Mucosa of descending colon (tissue), 3 donors: ENCODE measurements at regions not wholly inside any gene's neighbourhood (a gene's known extent, or its start where the extent isn't known, plus 50 kb on each side); places are given as distances from the start of the nearest gene placed in this dataset.

Experiments used
- ATAC-seq: fragments of 200-7000 bp; cut with Tn5 transposase; one replicate; pipeline ENCODE4 v1.9.1; 2020; ENCODE audit warnings: mild to moderate bottlenecking, moderate library complexity
- DNase-seq, 3 donors: peaks; one replicate each; pipeline ENCODE4 v3.0.0-alpha.2; 2020
- H3K36me3 ChIP-seq: fragments of 200-600 bp; one replicate; pipeline ENCODE4 v1.8.0; 2021; ENCODE audit warnings: low read depth, mild to moderate bottlenecking
- H3K4me1 ChIP-seq: fragments of 200-600 bp; one replicate; pipeline ENCODE4 v1.8.0; 2021; ENCODE audit warnings: low read depth, mild to moderate bottlenecking
- H3K4me3 ChIP-seq: fragments of 200-600 bp; one replicate; pipeline ENCODE4 v1.8.0; 2021; ENCODE audit warnings: mild to moderate bottlenecking
- H3K9me3 ChIP-seq: fragments of 200-600 bp; one replicate; pipeline ENCODE4 v1.8.0; 2021; ENCODE audit warnings: mild to moderate bottlenecking
- intact Hi-C, 2 donors: fragments of 100-400 bp; cut with DNase I in 1 of 2; cut with micrococcal nuclease in 1 of 2; formaldehyde crosslinking; loops; one replicate each; pipeline versions ENCODE4 v1.11.0 to v1.11.1; 2022; cut with DNase I, micrococcal nuclease
- TF ChIP-seq, protein P1 (sequence below): fragments of 200-600 bp; IDR thresholded peaks from one replicate; pipeline ENCODE4 v1.8.0; 2022; ENCODE audit warnings: antibody characterized with exemption, mild to moderate bottlenecking
- donor health status: DM: no; HTN: no; CAD: no; lungs with moderate emphysema.
- donor health status: DM: no; HTN: no; CAD: no.
- donor health status: DM: no; HTN: yes; CAD: no.

DNA sequence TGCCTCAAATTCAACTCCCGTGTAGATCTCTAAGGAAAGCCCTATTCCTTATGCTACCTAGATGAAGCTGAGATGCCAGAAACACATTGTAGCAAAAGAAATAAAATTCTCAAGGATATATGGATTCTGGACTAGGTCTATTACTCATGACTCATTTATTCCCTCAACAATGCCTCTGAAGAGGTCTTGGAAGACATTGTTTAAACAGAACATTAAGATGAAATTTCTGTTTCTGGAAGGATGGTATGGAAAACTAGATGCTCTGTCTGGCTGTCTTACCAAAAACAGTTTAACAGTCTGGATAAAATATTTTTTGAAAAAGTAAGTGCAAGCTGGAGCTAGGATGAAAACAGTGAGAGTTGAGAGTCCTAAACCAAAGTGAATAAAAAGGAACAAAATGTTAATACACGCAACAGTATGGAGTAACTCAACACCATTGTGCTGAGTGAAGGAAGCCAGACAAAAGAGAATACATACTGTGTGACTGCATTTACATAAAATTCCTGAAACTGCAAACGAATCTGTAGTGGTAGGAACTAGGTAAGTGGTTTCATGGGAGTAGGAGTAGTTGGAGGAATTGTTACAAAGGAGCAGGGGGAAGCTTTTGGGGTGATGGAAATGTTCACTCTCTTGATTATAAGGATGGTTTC is 59.3 kb upstream of the GNG12 start:
- no peak overlapping the region for H3K4me3 ChIP-seq
- intact Hi-C loops, result no loop called here
- ATAC-seq (no peak), DNase-seq (no peak)
- H3K36me3 ChIP-seq, result no peaks in the 10 kb centered on the region
- TF ChIP-seq, protein P1, sequence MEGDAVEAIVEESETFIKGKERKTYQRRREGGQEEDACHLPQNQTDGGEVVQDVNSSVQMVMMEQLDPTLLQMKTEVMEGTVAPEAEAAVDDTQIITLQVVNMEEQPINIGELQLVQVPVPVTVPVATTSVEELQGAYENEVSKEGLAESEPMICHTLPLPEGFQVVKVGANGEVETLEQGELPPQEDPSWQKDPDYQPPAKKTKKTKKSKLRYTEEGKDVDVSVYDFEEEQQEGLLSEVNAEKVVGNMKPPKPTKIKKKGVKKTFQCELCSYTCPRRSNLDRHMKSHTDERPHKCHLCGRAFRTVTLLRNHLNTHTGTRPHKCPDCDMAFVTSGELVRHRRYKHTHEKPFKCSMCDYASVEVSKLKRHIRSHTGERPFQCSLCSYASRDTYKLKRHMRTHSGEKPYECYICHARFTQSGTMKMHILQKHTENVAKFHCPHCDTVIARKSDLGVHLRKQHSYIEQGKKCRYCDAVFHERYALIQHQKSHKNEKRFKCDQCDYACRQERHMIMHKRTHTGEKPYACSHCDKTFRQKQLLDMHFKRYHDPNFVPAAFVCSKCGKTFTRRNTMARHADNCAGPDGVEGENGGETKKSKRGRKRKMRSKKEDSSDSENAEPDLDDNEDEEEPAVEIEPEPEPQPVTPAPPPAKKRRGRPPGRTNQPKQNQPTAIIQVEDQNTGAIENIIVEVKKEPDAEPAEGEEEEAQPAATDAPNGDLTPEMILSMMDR, result no peak
- no peaks in the 10 kb centered on the region for H3K9me3 ChIP-seq
- peaks cover 3% of the 10 kb centered on the region for H3K4me1 ChIP-seq

DNA sequence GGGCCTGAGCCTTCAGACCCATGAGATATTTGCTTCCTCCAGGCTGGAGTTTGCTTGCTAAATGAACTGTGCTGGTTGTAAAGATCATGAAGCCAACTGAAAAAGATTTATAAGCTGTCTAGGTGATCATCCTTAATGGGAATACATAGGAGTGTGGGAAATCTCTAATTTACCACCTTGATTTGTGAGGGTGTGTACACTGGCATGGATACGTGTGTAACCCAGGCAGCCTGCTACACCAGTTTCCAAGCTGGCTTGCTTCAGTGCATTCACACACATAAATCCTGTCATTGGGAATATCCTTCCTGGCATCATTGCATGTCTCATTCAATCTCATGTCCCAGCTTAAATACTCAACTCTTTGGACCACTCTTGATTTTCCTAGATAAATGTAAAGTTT is 57.6 kb upstream of the GNG12 start:
- TF ChIP-seq, protein P1, result no peak
- ATAC-seq, result peak; percentile 36

DNA sequence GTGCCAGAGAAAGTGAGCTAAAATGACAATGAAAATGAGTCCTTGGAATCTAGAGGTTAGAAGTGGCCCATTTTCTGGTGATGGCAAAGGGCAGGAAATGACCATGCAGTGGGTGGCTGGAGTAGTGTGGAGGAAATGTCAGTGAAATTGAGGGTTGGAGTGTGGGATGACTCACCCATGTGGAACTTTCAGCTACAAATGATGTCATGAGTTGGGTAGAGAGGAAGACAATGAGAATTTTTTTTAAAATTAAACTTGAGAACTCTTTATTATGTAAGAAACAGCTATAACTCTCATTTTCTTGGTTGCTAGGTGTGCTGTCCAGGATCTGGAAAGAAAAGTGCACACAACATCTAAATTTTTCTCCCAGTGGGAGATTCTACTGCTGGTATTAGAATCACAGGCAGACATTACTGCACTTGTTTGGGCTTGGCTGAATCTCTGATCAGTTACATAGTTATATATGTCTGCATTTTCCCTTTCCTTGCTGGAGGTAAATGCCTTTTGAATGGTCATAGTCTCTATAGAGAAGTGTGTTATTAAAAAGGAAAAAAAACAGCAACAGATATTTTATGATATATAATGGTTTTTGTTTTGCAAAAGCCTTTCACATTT is 56.8 kb upstream of the GNG12 start:
- TF ChIP-seq, protein P1, result no peak
- Histone ChIP-seq H3K36me3 (no peaks in the 10 kb centered on the region), H3K9me3 (no peaks in the 10 kb centered on the region), H3K4me1 (no peaks in the 10 kb centered on the region), H3K4me3 (no peak overlapping the region)
- ATAC-seq (peak; percentile 83), DNase-seq (no peak)
- intact Hi-C loops, result no loop called here

More for the DNA sequence above, 57.6 kb upstream of the GNG12 start:
- no peaks in the 10 kb centered on the region for H3K4me1 ChIP-seq
- H3K4me3 ChIP-seq, result no peak overlapping the region
- H3K36me3 ChIP-seq, result no peaks in the 10 kb centered on the region
- H3K9me3 ChIP-seq, result no peaks in the 10 kb centered on the region
- DNase-seq, result no peak
- intact Hi-C loops, result no loop called here

DNA sequence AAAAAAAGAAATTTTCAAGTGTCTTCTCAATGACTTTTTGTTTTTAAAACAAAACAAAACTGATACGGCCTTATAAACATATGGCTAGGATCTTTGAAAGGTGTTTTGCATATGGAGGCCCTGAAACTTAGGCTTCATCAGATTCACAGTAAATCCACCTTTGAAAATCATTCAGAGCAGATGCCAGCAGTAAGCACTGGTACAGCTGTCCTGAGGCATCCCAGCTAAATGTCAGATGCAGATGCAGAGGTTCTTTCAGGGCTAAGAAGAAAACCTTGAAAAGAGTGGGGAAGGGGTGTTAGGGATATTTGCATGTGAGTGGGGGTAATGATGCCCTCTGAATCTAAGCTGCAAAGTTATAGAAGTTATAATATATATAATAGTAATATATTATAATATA is 56.2 kb upstream of the GNG12 start:
- Histone ChIP-seq H3K4me1 (no peaks in the 10 kb centered on the region), H3K4me3 (no peak overlapping the region), H3K9me3 (no peaks in the 10 kb centered on the region), H3K36me3 (no peaks in the 10 kb centered on the region)
- ATAC-seq (no peak), DNase-seq (no peak)
- intact Hi-C loops, result no loop called here
- TF ChIP-seq, protein P1, result no peak

DNA sequence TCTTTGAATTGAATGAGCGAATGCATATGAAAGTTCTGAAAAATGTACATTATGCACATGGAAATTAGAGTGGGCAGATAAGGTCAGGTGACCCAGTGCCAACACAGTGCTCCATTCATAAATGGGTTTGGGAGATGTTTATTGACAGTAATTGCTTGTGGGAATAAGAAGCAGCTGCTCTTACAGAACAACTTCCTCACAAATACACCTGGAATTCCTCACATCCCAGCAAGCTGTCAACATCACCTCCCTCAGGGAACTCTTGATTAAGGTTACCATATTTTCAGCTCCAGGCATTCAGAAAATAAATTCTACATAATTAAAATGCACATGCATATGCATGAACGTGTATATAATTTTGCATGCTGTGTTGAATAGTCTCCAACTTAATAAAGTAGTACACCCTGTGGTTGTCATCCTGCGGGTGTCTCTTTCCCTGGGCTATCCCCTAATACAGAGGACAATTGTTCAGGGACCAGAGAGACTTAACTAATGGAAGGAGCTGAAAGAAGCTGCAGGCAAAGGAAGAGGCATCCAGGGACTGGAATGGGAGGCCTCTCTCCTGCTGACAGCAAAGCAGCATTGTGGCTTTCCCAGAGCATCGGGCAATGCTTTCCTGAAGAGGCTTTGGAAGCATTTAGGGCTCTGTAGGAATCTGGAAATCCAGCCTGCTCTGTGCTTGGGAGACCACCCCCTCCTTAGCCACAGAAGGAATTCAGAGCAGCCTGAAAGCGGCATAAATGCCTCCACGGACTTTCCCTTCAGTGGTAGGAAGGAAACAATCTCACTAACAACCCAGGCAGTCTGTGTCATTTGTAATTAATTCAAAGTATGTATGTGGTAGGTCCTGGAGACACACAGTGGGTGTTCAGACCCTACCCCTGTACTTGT is 55.2 kb upstream of the GNG12 start:
- Histone ChIP-seq H3K4me3 (no peak overlapping the region), H3K4me1 (no peaks in the 10 kb centered on the region), H3K9me3 (no peaks in the 10 kb centered on the region), H3K36me3 (no peaks in the 10 kb centered on the region)
- ATAC-seq (no peak), DNase-seq (no peak)
- intact Hi-C loops, result no loop called here
- TF ChIP-seq, protein P1, result no peak
